ENCODE measurements at regions not wholly inside any gene's neighbourhood (a gene's known extent, or its start where the extent isn't known, plus 50 kb on each side); places are given as distances from the start of the nearest gene placed in this dataset.
"Not testable (repeated sequence)": the region's sequence is repeated elsewhere in the genome, so short reads cannot be mapped to it uniquely, and the experiment has no call there.

GRCh38 chr17:26936645-26937044 lies 357.3 kb upstream of the WSB1 start:
- H3K27ac ChIP-seq; H3K4me1 ChIP-seq; intact Hi-C loops (cut with DNase I; ENCODE audit: low total_unique reads); H3K4me3 ChIP-seq; H3K27me3 ChIP-seq; H3K36me3 ChIP-seq; DNase-seq (ENCODE audit: low spot score in 2 of 2): not testable (repeated sequence)
- peaks cover 40 to 53% of the 10 kb centered on the region in 2 donors for H3K9me3 ChIP-seq

GRCh38 chr17:26937750-26938322 lies 356.1 kb upstream of the WSB1 start:
- H3K4me3 ChIP-seq; DNase-seq (ENCODE audit: low spot score in 2 of 2); H3K36me3 ChIP-seq; intact Hi-C loops (cut with DNase I; ENCODE audit: low total_unique reads); H3K27ac ChIP-seq; H3K27me3 ChIP-seq; H3K4me1 ChIP-seq: not testable (repeated sequence)
- H3K9me3 ChIP-seq = peaks cover 40 to 53% of the 10 kb centered on the region in 2 donors

- H3K9me3 ChIP-seq = peaks cover 40 to 53% of the 10 kb centered on the region in 2 donors
- H3K4me1 ChIP-seq; H3K36me3 ChIP-seq; H3K27ac ChIP-seq; H3K4me3 ChIP-seq; DNase-seq (ENCODE audit: low spot score in 2 of 2); H3K27me3 ChIP-seq; intact Hi-C loops (cut with DNase I; ENCODE audit: low total_unique reads): not testable (repeated sequence)
These were observed 354.2 kb upstream of the WSB1 start for GRCh38 chr17:26939755-26940154.

- intact Hi-C loops (cut with DNase I; ENCODE audit: low total_unique reads); H3K36me3 ChIP-seq: not testable (repeated sequence)
- peaks cover 40 to 53% of the 10 kb centered on the region in 2 donors for H3K9me3 ChIP-seq
These were observed 353.3 kb upstream of the WSB1 start for GRCh38 chr17:26940587-26940986.

GRCh38 chr17:26962255-26963162 lies 331.4 kb upstream of the WSB1 start:
- Histone ChIP-seq H3K27ac (no peak overlapping the region), H3K9me3 (peaks cover 0 to 12% of the 10 kb centered on the region in 2 donors), H3K4me3 (no peak overlapping the region), H3K4me1 (no peaks in the 10 kb centered on the region), H3K36me3 (no peaks in the 10 kb centered on the region), H3K27me3 (peaks cover 7 to 10% of the 10 kb centered on the region in 2 donors)
- intact Hi-C loops (cut with DNase I; ENCODE audit: low total_unique reads) = no loop called here
- no peak for DNase-seq (ENCODE audit: low spot score in 2 of 2)
- no peak for TF ChIP-seq CTCF (IDR thresholded peaks at IDR 0.05)
- no peak for TF ChIP-seq POLR2AphosphoS5 (IDR thresholded peaks at IDR 0.05)
- no peak for TF ChIP-seq POLR2A (IDR thresholded peaks at IDR 0.05)

More at GRCh38 chr17:26940587-26940986, 353.3 kb upstream of the WSB1 start:
- H3K27me3 ChIP-seq; H3K4me1 ChIP-seq; H3K4me3 ChIP-seq; H3K27ac ChIP-seq; DNase-seq (ENCODE audit: low spot score in 2 of 2): not testable (repeated sequence)

GRCh38 chr17:26963163-26963503 lies 330.8 kb upstream of the WSB1 start:
- Histone ChIP-seq H3K4me3 (no peak overlapping the region), H3K27me3 (peaks cover 7 to 10% of the 10 kb centered on the region in 2 donors), H3K9me3 (peaks cover 0 to 12% of the 10 kb centered on the region in 2 donors), H3K36me3 (no peaks in the 10 kb centered on the region), H3K4me1 (no peaks in the 10 kb centered on the region), H3K27ac (no peak overlapping the region)
- DNase-seq (ENCODE audit: low spot score in 2 of 2) = no peak
- no peak for TF ChIP-seq POLR2AphosphoS5 (IDR thresholded peaks at IDR 0.05)
- TF ChIP-seq POLR2A (IDR thresholded peaks at IDR 0.05) = no peak
- no peak for TF ChIP-seq CTCF (IDR thresholded peaks at IDR 0.05)
- intact Hi-C loops (cut with DNase I; ENCODE audit: low total_unique reads) = no loop called here

GRCh38 chr17:26965898-26966624 lies 327.9 kb upstream of the WSB1 start:
- intact Hi-C loops (cut with DNase I; ENCODE audit: low total_unique reads); H3K4me1 ChIP-seq; H3K27ac ChIP-seq; DNase-seq (ENCODE audit: low spot score in 2 of 2); H3K4me3 ChIP-seq; H3K36me3 ChIP-seq: not testable (repeated sequence)
- H3K9me3 ChIP-seq = peaks cover 0 to 12% of the 10 kb centered on the region in 2 donors
- H3K27me3 ChIP-seq = peaks cover 7 to 10% of the 10 kb centered on the region in 2 donors

GRCh38 chr17:26966625-26967179 lies 327.2 kb upstream of the WSB1 start:
- peaks cover 0 to 12% of the 10 kb centered on the region in 2 donors for H3K9me3 ChIP-seq
- intact Hi-C loops (cut with DNase I; ENCODE audit: low total_unique reads); DNase-seq (ENCODE audit: low spot score in 2 of 2); H3K4me3 ChIP-seq; H3K27ac ChIP-seq; H3K36me3 ChIP-seq; H3K4me1 ChIP-seq: not testable (repeated sequence)
- H3K27me3 ChIP-seq = peaks cover 7 to 10% of the 10 kb centered on the region in 2 donors

GRCh38 chr17:26981845-26982425 lies 312.0 kb upstream of the WSB1 start:
- H3K36me3 ChIP-seq; intact Hi-C loops (cut with DNase I; ENCODE audit: low total_unique reads); H3K4me3 ChIP-seq; H3K27me3 ChIP-seq; H3K27ac ChIP-seq; DNase-seq (ENCODE audit: low spot score in 2 of 2); H3K4me1 ChIP-seq; H3K9me3 ChIP-seq: not testable (repeated sequence)

GRCh38 chr17:26982563-26982962 lies 311.4 kb upstream of the WSB1 start:
- H3K27ac ChIP-seq; H3K4me1 ChIP-seq; H3K9me3 ChIP-seq; H3K27me3 ChIP-seq; intact Hi-C loops (cut with DNase I; ENCODE audit: low total_unique reads); H3K36me3 ChIP-seq; DNase-seq (ENCODE audit: low spot score in 2 of 2); H3K4me3 ChIP-seq: not testable (repeated sequence)

All from breast epithelium (tissue), 4 donors.